Endothelial cell of hepatic sinusoid (primary cell): ENCODE measurements at regions not wholly inside any gene's neighbourhood (a gene's known extent, or its start where the extent isn't known, plus 50 kb on each side); places are given as distances from the start of the nearest gene placed in this dataset.

Source experiments
- in situ Hi-C: cut with HindIII; loops from 2 replicates; pipeline ENCODE4 v1.10.0; 2017; ENCODE audit warnings: low sequenced_read_pairs

GRCh38 chr5:145708169-145708568, 127.0 kb downstream of the PRELID2 start:
- in situ Hi-C loops, result no loop called here

DNA sequence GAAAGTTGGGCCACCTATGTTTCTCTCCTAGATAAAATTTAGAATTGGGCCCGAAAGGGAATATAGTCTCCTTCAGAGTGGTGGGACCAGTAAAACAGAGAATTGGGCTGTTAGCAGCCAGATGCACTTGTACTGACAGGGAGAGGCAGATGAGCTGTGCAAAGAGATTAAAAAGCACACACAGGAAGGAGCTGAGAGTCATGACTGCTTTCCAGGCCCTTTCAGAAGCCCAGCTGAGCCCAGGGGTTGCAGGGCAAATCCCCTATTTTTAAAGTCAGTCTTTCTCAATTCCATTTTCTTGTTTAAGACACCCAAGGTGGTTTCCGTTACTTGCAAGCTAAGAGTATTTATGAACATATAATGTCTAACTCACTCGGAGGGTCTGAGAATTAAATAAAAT, 130.4 kb downstream of the PRELID2 start:
- in situ Hi-C loops, result no loop called here

DNA sequence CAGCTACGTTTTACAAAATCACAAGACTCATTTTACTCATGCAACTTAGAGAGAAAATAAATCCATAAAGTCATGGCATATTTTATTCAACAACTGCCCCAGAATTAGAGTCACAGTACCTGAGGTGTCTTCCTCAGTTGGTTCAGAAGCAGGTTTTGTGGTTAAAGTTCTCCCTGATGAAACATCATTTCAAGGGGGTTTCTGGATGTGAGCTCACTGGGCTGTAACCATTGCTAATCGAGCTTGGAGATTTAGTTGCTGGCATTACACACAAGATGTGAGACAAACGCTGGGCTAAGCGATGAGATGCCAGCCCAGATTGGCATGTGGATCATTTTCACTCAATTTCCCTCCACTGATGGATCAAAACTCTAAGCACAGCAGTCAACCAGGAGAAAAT, 131.3 kb downstream of the PRELID2 start:
- in situ Hi-C loops, result no loop called here

DNA sequence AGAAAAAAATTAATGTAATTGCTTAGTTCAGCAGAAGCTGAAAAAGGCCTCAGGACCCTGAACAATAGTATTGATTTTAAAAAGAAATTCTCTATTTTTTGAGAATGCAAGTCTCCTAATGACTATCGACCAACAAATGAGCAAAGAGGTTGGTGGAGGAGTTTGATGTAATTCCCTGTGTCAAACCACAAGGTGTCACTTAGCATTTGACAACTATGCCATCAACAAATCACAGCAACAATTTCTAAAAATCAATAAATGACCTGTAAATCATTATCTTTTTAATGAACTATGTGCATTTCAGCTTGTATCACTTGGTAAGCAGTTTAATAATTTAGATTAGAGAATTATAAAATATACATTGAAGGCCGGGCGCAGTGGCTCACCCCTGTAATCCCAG, 133.7 kb downstream of the PRELID2 start:
- in situ Hi-C loops, result no loop called here

- in situ Hi-C loops, result loop anchor here (5.0 to 25.0 kb wide), 2 partner anchors 32 to 362 kb away; no protein-coding TSS in a partner anchor
Observed at GRCh38 chr5:145699846-145700245, 135.3 kb downstream of the PRELID2 start.

DNA sequence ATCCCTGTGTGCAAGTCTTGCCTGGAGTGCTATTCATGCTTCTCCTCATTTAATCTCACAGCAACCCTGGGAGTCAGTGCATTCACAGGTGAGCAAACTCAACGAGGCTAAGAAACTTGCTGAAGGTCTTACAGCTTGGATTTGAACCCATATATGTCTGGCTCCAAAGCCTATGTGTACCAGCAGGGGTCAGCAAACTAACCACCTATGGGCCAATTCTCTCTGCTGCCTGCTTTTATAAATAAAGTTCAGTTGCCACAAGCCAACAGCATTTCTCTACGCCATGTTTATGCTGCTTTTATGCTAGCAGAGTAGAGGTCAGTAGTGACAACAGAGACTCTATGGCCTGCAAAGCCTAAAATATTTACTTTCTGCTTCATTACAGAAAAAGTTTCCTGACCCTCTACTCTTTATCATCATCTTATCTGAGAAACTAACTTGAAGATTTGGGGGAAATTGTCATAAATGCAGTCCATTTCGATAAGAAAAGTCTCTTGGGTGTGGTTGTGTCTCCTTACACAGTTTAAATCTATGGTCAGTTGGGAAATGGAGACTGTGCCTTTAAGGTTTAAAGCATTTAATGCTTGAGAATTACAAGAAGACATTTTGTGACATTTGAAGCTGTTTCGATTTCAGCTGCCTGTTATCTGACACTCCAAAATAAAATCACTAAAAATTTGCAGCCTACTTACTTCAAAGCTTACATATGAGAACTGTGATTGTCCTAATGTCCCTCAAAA, 137.7 kb downstream of the PRELID2 start:
- in situ Hi-C loops, result loop anchor here (5.0 to 25.0 kb wide), 2 partner anchors 35 to 365 kb away; no protein-coding TSS in a partner anchor

- in situ Hi-C loops, result loop anchor here (25.0 kb wide), 1 partner anchor 373 kb away; no protein-coding TSS in a partner anchor
Observed at GRCh38 chr5:145689235-145689634, 145.9 kb downstream of the PRELID2 start.

DNA sequence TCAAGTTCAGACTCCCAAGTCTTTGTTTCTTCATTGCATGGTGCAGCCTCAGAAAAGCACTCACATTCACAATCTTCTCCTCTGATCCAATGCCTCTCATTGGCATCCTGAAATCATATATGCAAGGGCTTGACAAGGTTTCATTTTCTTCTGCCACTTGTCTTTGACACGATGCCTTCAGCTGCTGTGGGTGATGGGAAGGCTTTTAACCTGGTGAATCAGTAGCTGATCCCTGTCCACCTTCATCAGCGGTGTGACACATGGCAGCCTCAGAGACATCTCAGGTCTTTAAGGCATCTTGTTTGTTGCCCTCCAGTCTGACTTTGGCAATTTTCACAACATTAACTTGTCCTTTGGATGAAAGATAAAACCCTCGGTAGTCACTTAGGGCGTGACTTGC, 147.2 kb downstream of the PRELID2 start:
- in situ Hi-C loops, result loop anchor here (25.0 kb wide), 1 partner anchor 374 kb away; no protein-coding TSS in a partner anchor

DNA sequence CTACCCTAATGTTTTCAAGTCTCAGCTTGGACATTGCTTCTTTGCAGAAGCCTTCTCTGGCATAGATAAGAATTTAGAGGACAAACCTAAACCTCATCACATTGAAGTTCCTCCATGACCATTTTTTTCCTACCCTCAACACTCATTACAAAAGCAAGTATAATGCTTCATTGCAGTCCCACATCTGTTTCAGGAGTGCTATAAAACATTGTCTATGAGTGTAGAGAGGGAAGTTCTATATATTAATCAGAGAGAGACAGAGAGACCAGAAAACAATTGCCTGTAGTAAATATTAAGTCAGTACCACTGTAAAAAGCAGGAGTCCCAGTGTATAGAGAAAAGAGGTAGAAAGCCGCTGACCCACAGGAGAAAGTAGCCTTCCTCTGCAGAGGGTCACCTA, 149.7 kb downstream of the PRELID2 start:
- in situ Hi-C loops, result loop anchor here (25.0 kb wide), 1 partner anchor 377 kb away; no protein-coding TSS in a partner anchor

DNA sequence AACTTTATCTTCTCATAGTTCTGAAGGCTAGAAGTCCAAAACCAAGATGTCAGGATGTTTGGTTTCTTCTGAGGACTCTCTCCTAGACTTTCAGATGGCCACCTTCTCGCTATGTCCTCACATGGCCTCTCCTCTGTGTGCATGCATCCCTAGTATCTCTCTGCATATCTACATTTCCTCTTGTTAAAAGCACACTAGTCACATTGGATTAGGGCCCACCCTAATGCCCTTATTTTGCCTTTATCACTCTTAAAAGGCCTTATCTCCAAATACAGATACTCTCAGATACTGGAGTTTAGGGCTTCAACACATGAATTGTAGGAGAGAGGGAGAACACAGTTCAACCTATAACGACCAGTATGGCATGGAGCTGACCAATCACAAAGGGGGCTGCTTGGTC, 151.7 kb downstream of the PRELID2 start:
- in situ Hi-C loops, result loop anchor here (25.0 kb wide), 1 partner anchor 379 kb away; no protein-coding TSS in a partner anchor

DNA sequence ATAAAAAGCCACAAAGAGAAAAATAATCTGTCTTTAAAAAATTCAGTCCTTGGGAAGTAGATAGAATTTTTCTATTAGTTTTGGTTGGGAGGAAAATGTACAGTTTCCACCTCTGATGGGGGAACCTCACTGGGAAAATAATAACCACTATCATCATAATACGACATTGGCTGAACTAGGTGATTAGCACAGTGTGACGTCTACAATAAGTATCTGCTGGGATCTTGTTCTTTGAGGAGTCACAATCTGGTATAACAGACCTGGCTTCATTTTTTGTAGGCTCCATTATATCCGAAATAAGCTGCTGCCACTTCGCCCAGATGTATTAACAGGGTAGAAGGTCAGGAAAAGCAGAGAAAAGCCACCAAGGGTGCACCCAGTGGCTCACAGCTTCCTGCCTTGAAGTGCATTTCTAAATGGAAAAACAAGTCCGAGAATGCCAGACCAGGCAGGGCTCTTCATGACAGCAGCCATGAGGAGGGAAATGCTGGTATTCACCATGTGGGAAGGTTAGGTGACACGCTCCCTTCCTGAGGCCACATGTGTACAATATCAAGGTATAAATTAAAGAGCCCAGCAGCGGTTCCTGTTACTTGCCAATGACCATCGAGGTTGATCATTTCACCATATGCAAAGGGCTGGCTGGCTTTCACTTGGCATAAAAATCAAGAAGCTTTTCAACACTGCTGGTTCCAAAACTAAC, 152.8 kb downstream of the PRELID2 start:
- in situ Hi-C loops, result loop anchor here (25.0 kb wide), 1 partner anchor 380 kb away; no protein-coding TSS in a partner anchor

DNA sequence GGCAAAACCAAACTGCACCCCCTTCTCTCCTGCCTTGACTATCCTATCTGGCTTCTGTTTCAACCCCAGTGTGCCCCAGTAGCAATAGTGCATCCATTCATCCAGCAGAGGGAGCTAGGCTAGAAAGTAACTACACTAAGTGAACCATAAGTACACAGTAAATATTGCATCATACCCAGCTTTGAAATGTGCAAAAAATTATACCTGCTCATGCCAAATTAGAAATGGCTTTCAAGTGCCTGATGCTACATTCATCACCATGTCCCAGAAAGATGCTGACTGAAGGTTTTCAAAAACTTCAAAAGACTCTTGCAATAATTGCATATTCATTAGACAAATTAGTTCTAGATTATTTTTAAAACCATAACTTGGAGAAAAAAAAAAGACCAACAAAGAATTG, 153.5 kb downstream of the PRELID2 start:
- in situ Hi-C loops, result loop anchor here (25.0 kb wide), 1 partner anchor 381 kb away; no protein-coding TSS in a partner anchor

GRCh38 chr5:145681216-145681615, 153.9 kb downstream of the PRELID2 start:
- in situ Hi-C loops, result loop anchor here (25.0 kb wide), 1 partner anchor 381 kb away; no protein-coding TSS in a partner anchor

DNA sequence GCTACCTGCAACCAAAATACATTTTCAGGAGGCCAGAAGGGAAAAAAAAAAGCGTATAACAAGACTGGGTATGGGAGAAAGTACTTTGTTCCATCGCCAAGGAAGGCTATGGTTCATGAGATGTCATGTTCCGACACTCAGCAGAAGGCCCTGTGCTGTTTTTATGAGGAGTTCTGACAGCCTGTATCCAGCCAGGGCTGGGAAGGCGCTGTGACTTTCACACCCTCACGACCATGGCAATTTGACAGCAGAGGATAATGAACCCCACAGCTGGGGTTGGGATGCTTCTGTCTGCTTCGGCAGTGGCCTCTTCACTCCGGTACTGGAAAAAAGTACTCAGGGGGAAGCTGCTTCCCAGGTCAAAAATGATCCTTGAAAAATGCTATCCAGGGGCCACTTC, 154.4 kb downstream of the PRELID2 start:
- in situ Hi-C loops, result loop anchor here (25.0 kb wide), 1 partner anchor 382 kb away; no protein-coding TSS in a partner anchor

GRCh38 chr5:145680169-145680568, 155.0 kb downstream of the PRELID2 start:
- in situ Hi-C loops, result loop anchor here (25.0 kb wide), 1 partner anchor 382 kb away; no protein-coding TSS in a partner anchor

DNA sequence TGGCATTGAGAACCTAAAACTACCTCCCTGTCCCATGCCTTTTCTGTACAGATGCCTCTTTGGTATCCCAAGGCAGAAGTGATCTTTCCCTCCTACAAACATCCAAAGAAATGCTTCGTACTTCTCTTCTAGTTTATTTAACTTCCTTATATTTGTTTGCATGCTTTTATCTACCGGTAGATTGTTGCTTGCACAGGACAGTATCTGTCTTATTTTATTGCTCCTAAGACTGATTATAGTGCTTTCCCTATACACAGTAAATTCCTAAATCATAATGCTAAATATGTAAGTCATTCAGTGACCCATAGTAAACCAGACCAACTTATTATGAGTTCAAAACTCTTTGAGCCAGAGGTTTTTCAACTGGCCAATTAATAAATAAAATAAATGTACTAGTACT, 156.9 kb downstream of the PRELID2 start:
- in situ Hi-C loops, result loop anchor here (25.0 kb wide), 1 partner anchor 384 kb away; no protein-coding TSS in a partner anchor

DNA sequence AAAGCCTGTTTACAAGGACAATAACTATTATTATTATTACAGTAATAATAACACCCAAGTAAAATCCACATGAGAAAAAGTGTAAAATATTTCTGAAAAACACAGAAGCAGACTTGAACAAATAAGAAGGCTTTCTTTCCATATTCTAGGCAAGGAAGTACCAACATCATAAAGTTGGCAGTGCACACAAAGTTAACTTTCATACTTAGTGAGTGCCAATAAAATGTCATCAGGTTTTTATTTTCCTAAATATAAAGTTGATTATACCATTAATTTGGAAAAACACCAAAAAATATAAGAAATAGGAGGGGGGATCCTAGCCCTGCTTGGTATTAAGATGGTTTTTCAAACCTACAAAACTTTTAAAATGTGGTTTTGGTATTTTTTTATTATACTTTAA, 161.4 kb downstream of the PRELID2 start:
- in situ Hi-C loops, result no loop called here

GRCh38 chr5:145668714-145669113, 166.4 kb downstream of the PRELID2 start:
- in situ Hi-C loops, result no loop called here

DNA sequence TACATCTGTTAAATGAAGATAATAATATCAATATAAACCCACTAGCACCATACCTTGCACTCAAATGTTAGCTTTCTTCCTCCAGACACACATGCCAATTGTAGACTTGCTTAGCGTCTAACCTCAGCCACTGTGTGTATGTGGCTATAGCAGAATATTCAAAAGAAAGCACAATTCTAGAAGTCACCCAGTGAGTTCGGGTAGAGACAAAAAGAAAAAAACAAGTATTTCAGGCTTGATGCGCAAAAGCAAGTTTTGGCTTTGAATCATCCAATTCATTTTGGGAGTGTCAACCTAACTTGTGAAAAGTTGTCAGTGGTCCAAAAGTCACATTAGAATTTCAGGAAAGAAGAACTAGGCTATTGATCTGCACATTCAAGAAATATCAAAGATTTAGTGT, 167.4 kb downstream of the PRELID2 start:
- in situ Hi-C loops, result no loop called here

DNA sequence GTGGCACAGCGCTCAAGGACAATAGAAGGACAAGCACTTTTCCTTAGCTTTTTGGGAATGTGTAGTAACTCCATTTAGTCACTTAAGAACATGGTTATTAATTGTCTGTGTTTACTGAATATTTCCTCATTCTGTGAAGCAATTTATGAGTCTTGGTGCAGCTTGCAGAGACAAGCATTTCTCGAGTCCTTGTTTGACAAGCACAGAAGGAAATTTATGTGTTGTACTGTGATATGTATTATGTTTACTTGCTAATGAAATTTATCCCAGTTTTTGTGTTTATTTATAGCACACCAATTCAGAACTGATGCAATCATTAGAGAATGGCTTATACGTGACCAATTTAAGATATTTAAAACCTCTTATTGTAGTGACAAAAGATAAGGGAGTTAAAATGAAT, 168.6 kb downstream of the PRELID2 start:
- in situ Hi-C loops, result no loop called here

DNA sequence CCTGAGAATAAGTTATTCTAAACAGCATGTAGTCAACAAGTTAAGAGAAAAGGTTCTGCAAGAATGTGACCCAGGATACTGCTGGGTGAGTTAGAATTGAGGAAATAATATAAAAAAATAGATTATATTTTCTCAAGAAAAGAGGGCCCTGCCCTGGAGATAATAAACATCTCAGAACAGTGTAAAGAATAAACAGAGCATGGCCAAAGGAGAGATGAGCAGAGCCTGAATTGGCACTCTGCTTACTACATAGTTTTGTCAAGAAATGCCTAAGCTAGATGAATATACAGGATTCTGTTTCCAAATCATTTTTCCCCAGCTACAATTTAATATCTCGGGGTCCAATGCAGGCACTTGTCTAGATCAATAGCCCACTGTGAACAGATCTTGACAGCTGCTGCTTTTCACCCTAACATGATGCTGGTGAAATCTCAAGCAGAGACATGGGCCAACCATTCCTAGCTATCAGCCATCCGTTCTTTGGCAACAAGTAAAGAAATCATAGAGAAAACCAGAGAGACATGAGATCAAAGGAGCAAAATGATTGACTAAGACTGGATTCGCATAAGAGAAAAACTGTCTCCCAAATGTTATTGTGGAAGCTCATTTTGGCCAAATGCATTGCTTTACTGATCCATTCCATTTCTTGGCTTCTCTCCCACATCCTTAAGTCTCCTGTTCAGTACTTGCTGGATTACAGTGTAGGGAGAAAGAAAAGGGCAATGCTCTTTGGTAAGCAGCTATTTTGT, 173.2 kb downstream of the PRELID2 start:
- in situ Hi-C loops, result no loop called here
